GM12878 (cell line): ENCODE measurements at regions not wholly inside any gene's neighbourhood (a gene's known extent, or its start where the extent isn't known, plus 50 kb on each side); places are given as distances from the start of the nearest gene placed in this dataset.
A peak's percentile ranks its signal among the peaks of the same experiment; 100 is the strongest.

Experiments
- ATAC-seq: fragments of 200-7000 bp; cut with Tn5 transposase; 3 replicates; pipeline ENCODE4 v1.9.1; 2020; ENCODE audit warnings: mild to moderate bottlenecking, moderate library complexity
- BruUV-seq: library from RNA; stranded (reverse); fragments of 400-500 nt; replicated peaks from 2 replicates; lab custom pipeline; 2021; lab: Mats Ljungman, UMichigan
- CTCF ChIA-PET: fragments of 300-600 bp; sonication (Branson Sonifier 250); formaldehyde crosslinking; extraction: SDS; loops from one replicate; lab custom pipeline; 2021; ENCODE audit warnings: inconsistent platforms; lab: Yijun Ruan, JAX
- POLR2A ChIA-PET: fragments of 350-600 bp; formaldehyde crosslinking; extraction: SDS; loops from one replicate; lab custom pipeline; 2021; ENCODE audit warnings: inconsistent platforms; lab: Charles Lee
- RAD21 ChIA-PET: fragments of 300-600 bp; sonication (Branson Sonifier 250); formaldehyde crosslinking; loops from one replicate; lab custom pipeline; 2023; ENCODE audit warnings: antibody characterized with exemption; ENCODE audit not compliant: unreplicated experiment; lab: Charles Lee
- SMC1A ChIA-PET: fragments of 300-600 bp; sonication (Branson Sonifier 250); formaldehyde crosslinking; loops from one replicate; lab custom pipeline; 2023; ENCODE audit not compliant: unreplicated experiment, uncharacterized antibody; lab: Charles Lee
- DNase-seq: peaks from one replicate; pipeline ENCODE4 v3.0.0-alpha.2; 2011; ENCODE audit warnings: low read depth, low spot score
- FAIRE-seq: peaks from 3 replicates; lab custom pipeline; 2011; peaks lifted over from hg19 to GRCh38; lab: Jason Lieb, UNC
- H2AFZ ChIP-seq: 2 replicates; pipeline ENCODE4 v1.6.0; 2011; ENCODE audit warnings: low read depth, low read length, control low read depth; ENCODE audit not compliant: control insufficient read depth
- H3K27ac ChIP-seq: 2 replicates; pipeline ENCODE4 v1.5.1; 2011; ENCODE audit warnings: control low read depth; ENCODE audit not compliant: control insufficient read depth, insufficient read depth
- H3K27me3 ChIP-seq, 2 experiments: replicated peaks in 1 of 2; 2 replicates each; pipeline versions ENCODE4 v1.6.0 to v1.6.1; 2011; ENCODE audit warnings: low read length in 1 of 2; ENCODE audit not compliant: control insufficient read depth in 2 of 2, insufficient read depth in 2 of 2
- H3K36me3 ChIP-seq, 2 experiments: 2 replicates each; pipeline ENCODE4 v1.5.1; 2011; ENCODE audit warnings: low read length in 1 of 2; ENCODE audit not compliant: control insufficient read depth in 2 of 2, insufficient read depth in 2 of 2
- H3K4me1 ChIP-seq: 2 replicates; pipeline ENCODE4 v1.6.1; 2011; ENCODE audit warnings: mild to moderate bottlenecking, low read length, moderate library complexity, mixed read lengths; ENCODE audit not compliant: control insufficient read depth, insufficient read depth
- H3K4me2 ChIP-seq: 2 replicates; pipeline ENCODE4 v1.6.0; 2011; ENCODE audit warnings: control low read depth; ENCODE audit not compliant: control insufficient read depth, insufficient read depth
- H3K4me3 ChIP-seq: fragments of 200-600 bp; sonication (generic); 2 replicates; pipeline ENCODE4 v1.5.1; 2016
- H3K79me2 ChIP-seq: 2 replicates; pipeline ENCODE4 v1.6.0; 2011; ENCODE audit warnings: low read length; ENCODE audit not compliant: control insufficient read depth, insufficient read depth
- H3K9ac ChIP-seq: 2 replicates; pipeline ENCODE4 v1.8.0; 2011; ENCODE audit warnings: low read length, control low read depth, mixed read lengths; ENCODE audit not compliant: control insufficient read depth, insufficient read depth
- H3K9me3 ChIP-seq: replicated peaks from 3 replicates; pipeline ENCODE4 v1.5.1; 2011; ENCODE audit warnings: mild to moderate bottlenecking, low read length; ENCODE audit not compliant: control insufficient read depth, insufficient read depth
- H4K20me1 ChIP-seq: 2 replicates; pipeline ENCODE4 v1.6.0; 2011; ENCODE audit not compliant: control insufficient read depth, insufficient read depth
- CBFB ChIP-seq: IDR thresholded peaks from 2 replicates; pipeline ENCODE4 v1.6.1; 2016; ENCODE audit warnings: antibody characterized with exemption, low read depth
- CBX3 ChIP-seq: fragments of 200-600 bp; sonication (generic); IDR thresholded peaks from 2 replicates; pipeline ENCODE4 v1.6.1; 2016; ENCODE audit warnings: low read depth, borderline replicate concordance
- CBX5 ChIP-seq: sonication (generic); IDR thresholded peaks from 2 replicates; pipeline ENCODE4 v1.6.1; 2016; ENCODE audit warnings: low read depth, moderate library complexity, mild to moderate bottlenecking, inconsistent platforms
- CREM ChIP-seq: IDR thresholded peaks from 2 replicates; pipeline ENCODE4 v1.6.1; 2014; ENCODE audit warnings: antibody characterized with exemption, low read depth
- JUNB ChIP-seq: IDR thresholded peaks from 2 replicates; pipeline ENCODE4 v1.6.1; 2016; ENCODE audit warnings: antibody characterized with exemption, mild to moderate bottlenecking
- NFYB ChIP-seq: IDR thresholded peaks from 2 replicates; pipeline ENCODE4 v1.6.1; 2011; ENCODE audit warnings: low read depth, mild to moderate bottlenecking, low read length, improper control_type of control experiment, moderate library complexity; ENCODE audit not compliant: insufficient read depth
- ZNF384 ChIP-seq: IDR thresholded peaks from 2 replicates; pipeline ENCODE4 v1.6.1; 2012; ENCODE audit warnings: low read depth, mild to moderate bottlenecking, low read length, improper control_type of control experiment, borderline replicate concordance
- WGBS: methylation state at CpG from one replicate; pipeline ENCODE4 v1.1.6; 2016; ENCODE audit warnings: low lambda C conversion rate; ENCODE audit not compliant: insufficient replicate concordance, insufficient coverage; ENCODE audit errors: missing lambda C conversion rate; 5-methylcytosine and 5-hydroxymethylcytosine counted together
- in situ Hi-C: fragments of 300-500 bp; cut with MboI; formaldehyde crosslinking; loops from 9 replicates; pipeline ENCODE4 v1.14.3; 2018; ENCODE audit warnings: mixed read lengths
- intact Hi-C: fragments of 100-400 bp; cut with micrococcal nuclease; formaldehyde crosslinking; loops from one replicate; pipeline ENCODE4 v1.14.2; 2022; ENCODE audit not compliant: unreplicated experiment
- TF ChIP-seq, protein P1 (sequence below): fragments of 450-650 bp; IDR thresholded peaks from 2 replicates; pipeline ENCODE4 v1.6.1; 2018; ENCODE audit warnings: borderline replicate concordance, mild to moderate bottlenecking; ENCODE audit not compliant: partially characterized antibody

DNA sequence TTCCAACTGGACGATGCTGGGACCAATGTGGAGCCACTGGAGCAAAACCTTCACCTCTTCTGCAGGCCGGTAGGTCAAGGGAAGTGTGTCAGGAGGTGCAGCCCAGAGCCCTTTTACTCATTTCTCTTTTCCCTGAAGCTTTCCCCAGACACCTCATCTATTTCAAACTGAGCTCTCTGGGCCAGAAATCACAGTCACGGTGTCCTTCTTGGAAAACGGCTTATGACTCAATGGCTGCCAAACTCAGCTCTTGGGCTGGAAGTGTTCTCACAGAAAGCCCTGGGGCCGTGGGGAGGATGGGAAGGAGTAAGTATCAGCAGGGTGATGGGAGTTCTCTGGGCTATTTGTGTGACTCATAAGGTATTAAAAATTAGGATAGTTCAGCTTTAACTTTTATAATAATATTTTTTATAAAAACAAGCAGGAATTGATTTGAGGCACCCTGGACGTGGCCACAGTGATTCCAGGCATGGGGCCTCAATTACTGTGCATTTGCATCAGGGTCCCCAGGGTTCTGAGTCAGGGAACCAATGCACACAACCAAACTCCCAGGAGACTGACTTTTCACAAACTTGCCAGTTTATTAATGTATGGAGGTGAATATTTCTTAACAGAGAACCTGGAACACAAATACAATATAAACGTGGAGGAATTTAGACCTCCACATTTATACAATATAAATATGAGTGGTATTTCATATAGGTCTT, 187.4 kb upstream of the TMEM72 start (continued):
- TF ChIP-seq, protein P1, sequence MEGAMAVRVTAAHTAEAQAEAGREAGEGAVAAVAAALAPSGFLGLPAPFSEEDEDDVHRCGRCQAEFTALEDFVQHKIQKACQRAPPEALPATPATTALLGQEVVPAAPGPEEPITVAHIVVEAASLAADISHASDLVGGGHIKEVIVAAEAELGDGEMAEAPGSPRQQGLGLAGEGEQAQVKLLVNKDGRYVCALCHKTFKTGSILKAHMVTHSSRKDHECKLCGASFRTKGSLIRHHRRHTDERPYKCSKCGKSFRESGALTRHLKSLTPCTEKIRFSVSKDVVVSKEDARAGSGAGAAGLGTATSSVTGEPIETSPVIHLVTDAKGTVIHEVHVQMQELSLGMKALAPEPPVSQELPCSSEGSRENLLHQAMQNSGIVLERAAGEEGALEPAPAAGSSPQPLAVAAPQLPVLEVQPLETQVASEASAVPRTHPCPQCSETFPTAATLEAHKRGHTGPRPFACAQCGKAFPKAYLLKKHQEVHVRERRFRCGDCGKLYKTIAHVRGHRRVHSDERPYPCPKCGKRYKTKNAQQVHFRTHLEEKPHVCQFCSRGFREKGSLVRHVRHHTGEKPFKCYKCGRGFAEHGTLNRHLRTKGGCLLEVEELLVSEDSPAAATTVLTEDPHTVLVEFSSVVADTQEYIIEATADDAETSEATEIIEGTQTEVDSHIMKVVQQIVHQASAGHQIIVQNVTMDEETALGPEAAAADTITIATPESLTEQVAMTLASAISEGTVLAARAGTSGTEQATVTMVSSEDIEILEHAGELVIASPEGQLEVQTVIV: no peak
- no peak for TF ChIP-seq CBX5
- TF ChIP-seq CBFB: no peak
- no peak for TF ChIP-seq CBX3

DNA sequence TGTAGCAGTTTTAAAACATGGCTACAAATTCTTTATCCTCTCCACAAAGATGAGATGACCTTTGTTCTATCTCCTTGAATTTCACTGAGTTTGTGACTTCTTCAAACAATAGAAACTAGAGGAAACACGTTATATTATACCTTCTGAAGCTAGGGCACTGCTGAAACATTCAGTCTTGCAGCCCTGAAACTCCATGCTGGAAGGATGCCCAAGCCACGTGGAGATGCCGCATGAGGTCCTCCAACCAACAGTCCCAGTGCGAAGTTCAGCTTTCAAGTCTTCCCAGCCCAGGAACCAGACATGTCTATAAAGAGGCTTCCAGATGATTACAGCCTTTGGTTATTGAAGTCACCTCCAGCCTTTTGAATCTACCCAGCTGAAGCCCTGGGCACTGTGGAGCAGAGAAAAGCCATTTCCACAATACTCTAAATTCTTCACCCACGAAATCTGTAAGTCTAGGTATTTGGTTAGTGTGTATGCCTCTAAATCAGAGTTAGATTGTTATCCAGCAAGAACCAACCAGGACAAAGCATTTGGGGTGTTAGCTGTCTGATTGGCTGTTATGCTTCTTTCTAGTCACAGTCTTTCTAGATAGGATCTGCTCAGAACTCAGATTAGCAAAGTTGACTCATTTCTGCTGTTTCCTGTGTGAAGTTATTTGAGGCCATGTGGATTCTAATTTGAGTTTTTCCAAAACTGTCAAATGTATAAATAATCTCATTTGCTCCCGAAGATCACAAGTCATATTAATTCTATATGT, 186.5 kb upstream of the TMEM72 start:
- peak overlapping the region; percentile 58 for H3K4me2 ChIP-seq
- POLR2A ChIA-PET: no interaction called here

More for the DNA sequence above, 186.5 kb upstream of the TMEM72 start:
- DNase-seq: peak; percentile 17
- Histone ChIP-seq H3K9me3 (no peaks in the 10 kb centered on the region; the same call in 2 of the 3 replicates), H2AFZ (no peak overlapping the region; the same call in 1 of the 2 replicates), H3K4me3 (no peak overlapping the region), H3K4me1 (peaks cover 10% of the 10 kb centered on the region), H3K79me2 (no peaks in the 10 kb centered on the region), H3K27me3 (no peaks in the 10 kb centered on the region), H3K9ac (no peak overlapping the region), H3K27ac (peak overlapping the region; percentile 32; the same call in 1 of the 2 replicates), H4K20me1 (no peaks in the 10 kb centered on the region), H3K36me3 (no peaks in the 10 kb centered on the region)
- CTCF ChIA-PET: no interaction called here
- SMC1A ChIA-PET: no interaction called here
- RAD21 ChIA-PET: no interaction called here
- intact Hi-C loops (no loop called here), in situ Hi-C loops (no loop called here)
- 46% methylated on average over 6 of the region's 6 CpGs for WGBS
- no peak for FAIRE-seq
- TF ChIP-seq CREM: 0 out of 2 replicates have a peak, but pooled peaks have one; percentile 5
- 0 out of 2 replicates have a peak, but pooled peaks have one; percentile 9 for TF ChIP-seq JUNB
- peak; percentile 43; the same call in 1 of the 2 replicates for TF ChIP-seq NFYB
- TF ChIP-seq ZNF384: no peak
- ATAC-seq: peak; percentile 65
- no TSS peak for BruUV-seq
